ENCODE measurements at regions not wholly inside any gene's neighbourhood (a gene's known extent, or its start where the extent isn't known, plus 50 kb on each side); places are given as distances from the start of the nearest gene placed in this dataset.

- H3K4me1 Mint-ChIP-seq = no peaks in the 10 kb centered on the region
- TF ChIP-seq, protein P1, sequence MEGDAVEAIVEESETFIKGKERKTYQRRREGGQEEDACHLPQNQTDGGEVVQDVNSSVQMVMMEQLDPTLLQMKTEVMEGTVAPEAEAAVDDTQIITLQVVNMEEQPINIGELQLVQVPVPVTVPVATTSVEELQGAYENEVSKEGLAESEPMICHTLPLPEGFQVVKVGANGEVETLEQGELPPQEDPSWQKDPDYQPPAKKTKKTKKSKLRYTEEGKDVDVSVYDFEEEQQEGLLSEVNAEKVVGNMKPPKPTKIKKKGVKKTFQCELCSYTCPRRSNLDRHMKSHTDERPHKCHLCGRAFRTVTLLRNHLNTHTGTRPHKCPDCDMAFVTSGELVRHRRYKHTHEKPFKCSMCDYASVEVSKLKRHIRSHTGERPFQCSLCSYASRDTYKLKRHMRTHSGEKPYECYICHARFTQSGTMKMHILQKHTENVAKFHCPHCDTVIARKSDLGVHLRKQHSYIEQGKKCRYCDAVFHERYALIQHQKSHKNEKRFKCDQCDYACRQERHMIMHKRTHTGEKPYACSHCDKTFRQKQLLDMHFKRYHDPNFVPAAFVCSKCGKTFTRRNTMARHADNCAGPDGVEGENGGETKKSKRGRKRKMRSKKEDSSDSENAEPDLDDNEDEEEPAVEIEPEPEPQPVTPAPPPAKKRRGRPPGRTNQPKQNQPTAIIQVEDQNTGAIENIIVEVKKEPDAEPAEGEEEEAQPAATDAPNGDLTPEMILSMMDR (IDR thresholded peaks at IDR 0.05) = no peak
- Histone ChIP-seq H3K9me3 (replicated peaks in 1 of 2; ENCODE audit: control insufficient read depth in 1 of 2, insufficient read depth in 1 of 2, low read length in 2 of 2) (no peaks in the 10 kb centered on the region), H3K27me3 (ENCODE audit: control insufficient read depth in 2 of 2, insufficient read depth in 2 of 2, low read length in 2 of 2) (peaks cover 38 to 39% of the 10 kb centered on the region in 2 donors), H2AFZ (ENCODE audit: insufficient read depth, low read depth, low read length, poor library complexity, severe bottlenecking) (no peak overlapping the region), H3K4me3 (replicated peaks in 1 of 3; ENCODE audit: low read depth in 2 of 3, low read length in 3 of 3) (no peak overlapping the region), H3K36me3 (replicated peaks in 1 of 2; ENCODE audit: control insufficient read depth in 1 of 2, insufficient read depth in 2 of 2, low read length in 2 of 2) (no peaks in the 10 kb centered on the region), H3K4me2 (replicated peaks; ENCODE audit: extremely low read depth, low read length, poor library complexity, severe bottlenecking) (no peak overlapping the region), H3K27ac (ENCODE audit: low read depth in 1 of 2, low read length in 2 of 2) (no peak overlapping the region), H3K9ac (ENCODE audit: insufficient read depth, low read length, poor library complexity, severe bottlenecking) (no peak overlapping the region), H3K79me2 (ENCODE audit: insufficient read depth, low read length) (no peaks in the 10 kb centered on the region), H4K20me1 (ENCODE audit: insufficient read depth, low read length) (no peaks in the 10 kb centered on the region), H3K4me1 (ENCODE audit: control insufficient read depth in 1 of 2, insufficient read depth in 2 of 2, low read length in 2 of 2) (no peaks in the 10 kb centered on the region)
- peaks cover 44 to 51% (median 46%) of the 10 kb centered on the region in 3 donors for H3K27me3 Mint-ChIP-seq (ENCODE audit: low read depth in 3 of 3)
- WGBS (ENCODE audit: insufficient coverage) = 35% methylated on average over 10 of the region's 16 CpGs
- H3K27ac Mint-ChIP-seq = no peak overlapping the region
- intact Hi-C loops (cut with micrococcal nuclease) = no loop called here
- no peak for DNase-seq
- H3K36me3 Mint-ChIP-seq = no peaks in the 10 kb centered on the region
- H3K4me3 Mint-ChIP-seq = peak overlapping the region in 1 of 2 donors; percentile 54
- peaks cover 0 to 12% (median 7%) of the 10 kb centered on the region in 7 donors for H3K9me3 Mint-ChIP-seq
Measured at GRCh38 chr12:113612076-113612728, 140.5 kb upstream of the LHX5 start.

DNA sequence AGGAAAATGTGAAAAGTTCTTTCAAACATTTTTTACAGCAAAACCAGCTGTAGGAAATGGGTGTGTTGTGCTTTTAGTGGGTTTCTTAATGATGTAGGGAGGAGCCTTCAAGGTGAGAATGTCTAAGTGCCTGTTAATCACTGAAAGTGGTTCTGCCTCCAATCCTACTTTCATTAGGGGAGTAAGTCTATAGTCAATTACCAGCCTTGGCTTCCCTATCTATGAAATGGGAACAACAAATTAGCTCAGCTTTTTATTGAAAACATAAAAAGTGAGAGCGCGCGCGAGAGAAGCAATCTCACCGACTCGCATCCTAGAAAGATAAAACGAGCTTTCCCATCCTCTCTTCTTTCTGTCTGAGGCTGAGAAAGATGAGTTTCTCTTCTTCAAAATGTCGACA is 140.0 kb upstream of the LHX5 start:
- Histone ChIP-seq H3K36me3 (replicated peaks in 1 of 2; ENCODE audit: control insufficient read depth in 1 of 2, insufficient read depth in 2 of 2, low read length in 2 of 2) (no peaks in the 10 kb centered on the region), H3K4me2 (replicated peaks; ENCODE audit: extremely low read depth, low read length, poor library complexity, severe bottlenecking) (no peak overlapping the region), H3K79me2 (ENCODE audit: insufficient read depth, low read length) (no peaks in the 10 kb centered on the region), H3K4me1 (ENCODE audit: control insufficient read depth in 1 of 2, insufficient read depth in 2 of 2, low read length in 2 of 2) (no peaks in the 10 kb centered on the region), H3K9me3 (replicated peaks in 1 of 2; ENCODE audit: control insufficient read depth in 1 of 2, insufficient read depth in 1 of 2, low read length in 2 of 2) (no peaks in the 10 kb centered on the region), H3K27me3 (ENCODE audit: control insufficient read depth in 2 of 2, insufficient read depth in 2 of 2, low read length in 2 of 2) (peaks cover 38 to 39% of the 10 kb centered on the region in 2 donors), H4K20me1 (ENCODE audit: insufficient read depth, low read length) (no peaks in the 10 kb centered on the region), H2AFZ (ENCODE audit: insufficient read depth, low read depth, low read length, poor library complexity, severe bottlenecking) (no peak overlapping the region), H3K9ac (ENCODE audit: insufficient read depth, low read length, poor library complexity, severe bottlenecking) (no peak overlapping the region), H3K4me3 (replicated peaks in 1 of 3; ENCODE audit: low read depth in 2 of 3, low read length in 3 of 3) (no peak overlapping the region), H3K27ac (ENCODE audit: low read depth in 1 of 2, low read length in 2 of 2) (no peak overlapping the region)
- no peak for DNase-seq
- Mint-ChIP-seq H3K27ac (no peak overlapping the region), H3K4me3 (peak overlapping the region in 1 of 2 donors; percentile 58), H3K36me3 (no peaks in the 10 kb centered on the region), H3K27me3 (ENCODE audit: low read depth in 3 of 3) (peaks cover 44 to 51% (median 46%) of the 10 kb centered on the region in 3 donors), H3K4me1 (no peaks in the 10 kb centered on the region), H3K9me3 (peaks cover 0 to 12% (median 7%) of the 10 kb centered on the region in 7 donors)
- TF ChIP-seq, protein P1 (IDR thresholded peaks at IDR 0.05) = no peak
- 60% methylated on average over 1 of the region's 8 CpGs for WGBS (ENCODE audit: insufficient coverage)
- intact Hi-C loops (cut with micrococcal nuclease) = no loop called here

Data from CD14-positive monocyte (primary cell).